ENCODE measurements at regions not wholly inside any gene's neighbourhood (a gene's known extent, or its start where the extent isn't known, plus 50 kb on each side); places are given as distances from the start of the nearest gene placed in this dataset.

DNA sequence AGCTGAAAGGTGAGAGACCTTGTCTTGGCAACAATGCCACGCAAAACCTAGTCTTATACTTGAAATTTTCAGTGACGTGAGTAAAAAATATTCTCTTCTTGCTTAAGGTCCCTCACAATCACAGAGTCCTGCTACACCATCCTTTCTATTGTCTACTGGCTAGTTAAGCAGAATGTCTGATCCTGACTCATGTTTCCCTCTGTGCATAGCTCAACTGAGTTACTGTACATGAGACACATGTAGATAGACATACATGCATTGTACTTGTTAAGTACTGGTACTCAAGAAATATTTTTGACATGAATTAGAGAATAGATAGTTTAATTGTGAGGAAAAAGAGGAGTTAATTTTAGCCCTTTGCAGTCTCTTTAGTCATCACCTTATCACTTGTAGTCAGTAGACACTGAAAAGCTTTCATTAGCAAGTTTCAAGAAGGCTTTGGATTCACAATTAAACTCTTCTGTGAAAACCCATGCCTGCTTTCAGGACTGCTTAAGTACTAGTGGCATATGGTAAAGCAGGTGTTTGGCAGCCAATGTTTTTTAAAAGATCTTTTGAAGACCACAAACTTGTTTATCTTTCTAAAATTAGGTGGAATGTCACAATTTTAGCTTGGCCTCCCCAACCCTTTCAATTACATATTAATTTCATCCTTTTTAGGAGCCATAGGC is 158.7 kb upstream of the CCDC150 start:
- DNase-seq (ENCODE audit: low read depth in 1 of 2, low spot score in 1 of 2), result no peak

DNA sequence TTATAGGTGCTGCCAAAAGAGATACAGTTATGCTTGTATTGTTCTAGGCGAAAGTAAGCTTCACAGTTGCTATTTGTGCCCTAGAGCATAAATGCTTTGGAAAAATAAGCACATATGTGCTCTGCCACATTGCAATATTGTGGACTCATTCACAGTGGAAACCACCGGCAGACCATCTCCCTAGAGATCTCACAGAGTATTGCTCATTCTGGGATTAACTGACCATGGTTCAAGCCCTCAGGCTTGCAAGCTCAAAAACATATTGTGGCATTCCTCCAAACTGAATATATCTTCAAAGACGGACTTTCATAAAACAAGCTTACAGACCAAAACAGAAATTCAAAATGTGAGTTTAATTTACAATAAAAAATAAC is 158.2 kb upstream of the CCDC150 start:
- DNase-seq (ENCODE audit: low read depth in 1 of 2, low spot score in 1 of 2), result no peak

DNA sequence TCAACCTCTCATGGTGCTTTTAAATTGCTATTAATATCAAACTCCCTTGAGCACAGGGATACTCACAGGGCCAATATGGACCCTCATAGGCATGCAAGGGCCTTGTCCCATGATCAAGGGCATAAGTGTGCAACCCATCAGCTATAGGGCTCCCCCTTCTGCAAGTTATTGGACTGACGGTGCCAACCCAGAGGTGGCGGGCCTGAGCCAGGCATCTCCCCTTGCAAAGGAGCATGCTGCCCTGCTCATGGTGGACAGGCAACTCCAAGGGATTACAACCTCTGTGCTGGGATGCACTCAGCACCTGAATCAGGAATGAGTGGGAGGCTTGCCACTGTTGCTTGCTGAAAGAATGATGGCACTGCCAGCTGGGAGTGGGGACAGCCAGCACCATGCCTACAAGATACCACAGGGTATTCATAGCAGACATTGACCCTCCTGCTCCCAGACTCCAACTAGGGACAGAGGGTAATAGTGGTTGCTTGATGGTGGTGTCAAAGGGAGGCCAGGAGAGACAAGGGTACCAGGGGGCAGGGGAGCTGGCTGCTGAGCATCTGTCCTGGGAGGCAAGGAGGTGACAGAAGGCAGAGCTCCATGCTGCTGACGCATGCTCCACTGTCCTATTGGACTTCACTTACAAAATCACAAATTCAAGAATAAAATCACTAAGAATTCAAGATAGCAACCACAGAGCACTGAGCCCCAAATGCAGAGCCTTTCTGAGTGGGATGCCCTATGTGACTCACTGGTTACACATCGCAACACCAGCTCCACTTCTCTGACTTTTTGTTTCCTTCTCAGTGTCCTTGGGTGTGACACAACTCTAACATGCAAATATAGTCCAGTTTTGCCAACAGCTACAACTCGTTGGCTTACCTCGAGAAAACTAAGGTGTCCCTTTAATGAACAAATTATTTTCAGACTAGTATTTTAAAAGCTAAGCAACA is 157.1 kb upstream of the CCDC150 start:
- DNase-seq (ENCODE audit: low read depth in 1 of 2, low spot score in 1 of 2), result no peak

DNA sequence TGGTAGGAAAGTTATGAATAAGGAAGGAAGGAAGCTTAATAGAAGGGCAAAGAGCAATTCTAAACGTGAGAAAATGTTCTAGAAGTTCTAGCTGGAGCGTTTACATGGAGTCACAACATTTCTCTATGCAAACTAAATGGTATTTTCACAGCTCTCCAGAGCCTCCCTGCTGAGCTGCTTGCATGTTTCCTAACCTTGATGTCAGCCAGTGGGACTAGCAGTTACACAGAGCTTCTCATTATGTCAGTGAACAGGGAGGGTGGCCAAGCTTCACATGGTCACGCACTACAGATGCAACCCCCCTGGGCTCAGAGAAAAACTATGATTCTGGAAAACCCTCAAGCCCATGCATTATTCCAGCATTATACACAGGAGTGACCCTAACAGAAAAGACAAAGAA is 153.4 kb upstream of the CCDC150 start:
- DNase-seq (ENCODE audit: low read depth in 1 of 2, low spot score in 1 of 2), result no peak

GRCh38 chr2:196487417-196487816 is 152.1 kb upstream of the CCDC150 start:
- DNase-seq (ENCODE audit: low read depth in 1 of 2, low spot score in 1 of 2), result no peak

DNA sequence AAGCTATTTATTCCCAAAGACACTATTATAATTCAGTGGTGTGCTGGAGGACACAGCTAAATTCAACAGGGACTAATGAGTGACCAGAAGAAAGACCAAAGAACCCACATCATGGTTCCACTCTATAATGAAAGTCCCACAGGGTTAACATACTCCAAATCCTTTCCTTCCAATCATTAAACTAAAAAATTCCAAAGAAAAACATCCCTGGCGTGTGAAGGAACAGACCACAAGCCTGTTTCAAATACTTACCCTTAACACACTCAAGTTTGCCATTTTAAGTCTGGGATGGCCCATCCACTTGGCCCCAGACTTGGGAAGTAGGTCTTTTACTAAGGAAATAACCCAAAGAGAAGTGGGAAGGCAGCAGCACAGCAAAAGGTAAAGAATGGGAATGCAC is 150.1 kb upstream of the CCDC150 start:
- no peak for DNase-seq (ENCODE audit: low read depth in 1 of 2, low spot score in 1 of 2)

- DNase-seq (ENCODE audit: low read depth in 1 of 2, low spot score in 1 of 2), result no peak
These were observed 146.6 kb upstream of the CCDC150 start for GRCh38 chr2:196492946-196493345.

DNA sequence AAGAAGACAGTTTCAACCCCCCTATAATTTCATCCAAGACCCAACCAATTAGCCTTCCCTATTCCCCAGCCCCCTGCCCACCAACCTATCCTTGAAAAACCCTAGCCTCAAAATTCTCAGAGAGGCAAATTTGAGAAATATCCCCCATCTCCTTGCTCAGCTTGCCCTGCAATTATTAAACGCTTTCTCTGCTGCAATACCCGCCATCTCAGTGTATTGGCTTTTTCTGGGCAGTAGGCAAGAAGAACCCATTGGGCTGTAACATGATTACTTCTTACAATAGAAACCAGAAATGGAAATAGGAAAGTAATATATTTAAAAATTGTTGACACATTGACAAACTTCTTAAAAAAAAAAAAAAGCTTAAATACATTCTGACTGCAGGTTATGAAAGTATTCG is 140.6 kb upstream of the CCDC150 start:
- DNase-seq (ENCODE audit: low read depth in 1 of 2, low spot score in 1 of 2), result no peak

DNA sequence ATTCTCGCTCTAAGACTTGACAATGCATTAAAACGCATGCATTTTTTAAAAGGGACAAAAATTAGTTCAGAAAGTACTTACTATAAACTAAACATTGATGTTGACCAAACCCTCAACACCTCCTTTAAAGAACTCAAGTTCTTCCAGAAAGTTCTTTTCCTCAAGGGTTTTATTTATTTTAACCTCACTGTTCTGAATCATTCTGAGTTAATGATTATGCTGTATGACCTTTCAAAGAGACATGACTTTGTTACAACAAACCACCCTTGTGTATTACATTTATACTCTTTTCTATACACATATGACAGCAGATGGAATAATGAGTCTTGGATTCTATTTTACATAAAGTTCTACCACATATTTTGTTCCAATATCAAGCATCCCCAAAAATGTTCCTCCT is 139.8 kb upstream of the CCDC150 start:
- no peak for DNase-seq (ENCODE audit: low read depth in 1 of 2, low spot score in 1 of 2)

DNA sequence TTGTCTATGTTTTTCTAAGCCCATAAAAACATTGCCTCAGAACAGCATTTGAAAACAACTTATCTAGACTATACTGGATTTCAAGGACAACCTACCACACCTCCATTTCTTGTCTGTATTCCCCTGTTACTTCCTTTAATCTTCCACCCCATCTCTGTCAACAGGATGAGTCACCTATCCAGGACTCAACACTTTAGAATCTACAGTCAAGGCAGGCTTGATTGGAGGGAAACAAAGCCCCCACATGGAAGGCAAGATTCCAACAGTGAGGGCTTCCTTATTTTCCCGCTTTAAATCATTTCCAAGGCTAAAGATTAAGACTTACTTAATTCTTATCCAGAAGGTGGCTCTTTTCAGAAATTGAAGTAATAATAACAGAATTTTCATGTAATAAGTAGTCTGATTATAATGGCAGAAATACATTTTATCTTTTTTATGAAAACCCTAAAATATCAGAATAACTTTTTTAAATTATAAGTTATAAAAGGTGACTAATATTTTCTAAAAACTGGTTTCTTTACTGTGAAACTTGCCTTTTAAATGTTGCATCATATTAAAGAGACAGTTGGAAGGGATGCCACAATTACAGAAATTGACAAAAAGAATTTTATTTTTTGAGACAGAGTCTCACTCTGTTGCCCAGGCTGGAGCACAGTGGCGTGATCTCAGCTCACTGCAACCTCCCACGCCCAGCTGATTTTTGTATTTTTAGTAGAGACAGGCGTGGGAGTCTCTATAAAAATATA is 138.7 kb upstream of the CCDC150 start:
- no peak for DNase-seq (ENCODE audit: low read depth in 1 of 2, low spot score in 1 of 2)

GRCh38 chr2:196501836-196502235 is 137.7 kb upstream of the CCDC150 start:
- no peak for DNase-seq (ENCODE audit: low read depth in 1 of 2, low spot score in 1 of 2)

DNA sequence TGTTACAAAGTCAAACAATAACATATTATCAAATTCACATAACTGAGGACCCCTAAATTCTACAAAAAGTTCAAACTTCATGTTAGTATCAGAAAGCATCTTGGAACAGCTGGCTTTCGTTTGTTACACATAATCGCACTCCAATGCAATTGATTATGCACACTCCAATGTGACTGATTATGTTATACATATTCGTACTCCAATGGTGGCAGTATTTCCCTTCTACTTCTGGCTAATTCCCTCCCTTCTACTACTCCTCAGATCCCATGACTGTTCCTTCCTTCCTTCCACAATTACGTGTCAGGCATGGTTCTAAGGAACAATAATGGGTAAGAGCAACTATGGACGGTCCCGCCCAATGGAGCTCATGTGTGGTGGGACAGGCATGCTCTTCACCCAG is 137.1 kb upstream of the CCDC150 start:
- no peak for DNase-seq (ENCODE audit: low read depth in 1 of 2, low spot score in 1 of 2)

GRCh38 chr2:196503398-196503797 is 136.1 kb upstream of the CCDC150 start:
- no peak for DNase-seq (ENCODE audit: low read depth in 1 of 2, low spot score in 1 of 2)

DNA sequence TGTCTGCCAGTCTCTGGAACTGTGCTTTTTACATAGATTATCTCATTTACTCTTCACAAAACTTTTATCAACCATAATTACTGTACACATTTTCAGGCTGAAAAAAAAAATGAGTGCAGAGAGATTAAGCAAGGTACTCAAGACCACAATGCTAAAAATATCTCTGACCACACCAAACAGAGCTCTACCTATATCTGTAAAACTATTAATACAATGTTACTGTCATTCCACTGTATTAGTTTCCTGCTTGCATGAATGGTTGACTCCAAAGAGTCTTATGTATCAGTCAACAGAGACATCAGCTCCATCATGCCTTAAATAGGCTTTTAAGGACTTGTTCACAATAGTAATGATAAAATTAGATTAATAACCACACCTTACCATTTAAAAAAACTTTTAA is 134.7 kb upstream of the CCDC150 start:
- no peak for DNase-seq (ENCODE audit: low read depth in 1 of 2, low spot score in 1 of 2)

DNA sequence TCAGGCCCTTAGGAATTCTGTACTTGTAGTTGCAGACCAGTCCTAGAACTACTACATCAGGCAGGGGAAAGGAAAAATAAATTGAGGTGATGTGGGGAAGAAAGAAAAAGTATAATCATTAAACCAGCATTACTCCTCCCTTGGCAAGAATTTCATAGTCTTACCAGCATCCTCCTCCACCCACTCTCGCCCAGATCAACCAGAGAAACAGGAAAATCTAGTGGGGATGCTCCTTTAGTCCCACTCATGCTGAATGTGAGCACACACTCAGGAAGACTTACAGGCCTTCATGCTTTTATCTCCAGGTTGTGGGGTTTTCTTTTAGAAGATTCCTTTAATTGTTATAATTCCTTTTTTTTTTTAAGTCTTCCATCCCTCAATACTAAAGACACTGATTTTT is 129.3 kb upstream of the CCDC150 start:
- DNase-seq (ENCODE audit: low read depth in 1 of 2, low spot score in 1 of 2), result no peak

- DNase-seq (ENCODE audit: low read depth in 1 of 2, low spot score in 1 of 2), result no peak
These were observed 128.0 kb upstream of the CCDC150 start for GRCh38 chr2:196511258-196512168.

GRCh38 chr2:196513796-196514526 is 125.6 kb upstream of the CCDC150 start:
- no peak for DNase-seq (ENCODE audit: low read depth in 1 of 2, low spot score in 1 of 2)

GRCh38 chr2:196514641-196515040 is 124.9 kb upstream of the CCDC150 start:
- no peak for DNase-seq (ENCODE audit: low read depth in 1 of 2, low spot score in 1 of 2)

GRCh38 chr2:196515051-196515450 is 124.5 kb upstream of the CCDC150 start:
- DNase-seq (ENCODE audit: low read depth in 1 of 2, low spot score in 1 of 2), result no peak

DNA sequence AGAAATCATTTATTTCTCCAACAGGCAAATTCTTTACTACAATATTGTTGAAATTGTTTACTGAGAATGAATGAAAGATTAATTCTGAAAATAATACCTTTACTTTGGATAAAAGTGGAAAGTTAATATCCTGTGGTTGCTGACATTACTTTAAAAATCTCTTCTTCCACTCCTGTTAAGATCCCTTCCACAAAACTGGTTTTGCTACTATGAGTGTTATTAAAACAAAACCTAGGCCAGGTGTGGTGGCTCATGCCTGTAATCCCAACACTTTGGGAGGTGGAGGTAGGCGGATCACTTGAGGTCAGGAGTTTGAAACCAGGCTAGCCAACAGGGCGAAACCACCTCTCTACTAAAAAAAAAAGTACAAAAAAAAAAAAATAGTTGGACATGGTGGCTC is 123.9 kb upstream of the CCDC150 start:
- no peak for DNase-seq (ENCODE audit: low read depth in 1 of 2, low spot score in 1 of 2)
